HG02623 (cell line): ENCODE measurements at regions not wholly inside any gene's neighbourhood (a gene's known extent, or its start where the extent isn't known, plus 50 kb on each side); places are given as distances from the start of the nearest gene placed in this dataset.

Experiments
- ATAC-seq: cut with Tn5 transposase; IDR thresholded peaks from one replicate; pipeline ENCODE4 v1.9.1; 2021; ENCODE audit warnings: moderate library complexity; ENCODE audit not compliant: unreplicated experiment

GRCh38 chr1:221637641-221638041 is 104.2 kb downstream of the DUSP10 start:
- no peak for ATAC-seq

- ATAC-seq = no peak
Measured at GRCh38 chr1:221638595-221638994, 103.3 kb downstream of the DUSP10 start.

- no peak for ATAC-seq
Measured at GRCh38 chr1:221641811-221642210, 100.1 kb downstream of the DUSP10 start.

- no peak for ATAC-seq
Measured at GRCh38 chr1:221643404-221644144, 98.3 kb downstream of the DUSP10 start.

GRCh38 chr1:221644145-221644448 is 97.8 kb downstream of the DUSP10 start:
- no peak for ATAC-seq

- no peak for ATAC-seq
Measured at GRCh38 chr1:221644663-221645258, 97.1 kb downstream of the DUSP10 start.

GRCh38 chr1:221648201-221648600 is 93.7 kb downstream of the DUSP10 start:
- ATAC-seq = no peak
